GM12878 (cell line): ENCODE measurements at regions not wholly inside any gene's neighbourhood (a gene's known extent, or its start where the extent isn't known, plus 50 kb on each side); places are given as distances from the start of the nearest gene placed in this dataset.
A peak's percentile ranks its signal among the peaks of the same experiment; 100 is the strongest.

Experiments used
- ATAC-seq: fragments of 200-7000 bp; cut with Tn5 transposase; 3 replicates; pipeline ENCODE4 v1.9.1; 2020; ENCODE audit warnings: mild to moderate bottlenecking, moderate library complexity
- BruUV-seq: library from RNA; stranded (reverse); fragments of 400-500 nt; replicated peaks from 2 replicates; lab custom pipeline; 2021; lab: Mats Ljungman, UMichigan
- CTCF ChIA-PET: fragments of 300-600 bp; sonication (Branson Sonifier 250); formaldehyde crosslinking; extraction: SDS; loops from one replicate; lab custom pipeline; 2021; ENCODE audit warnings: inconsistent platforms; lab: Yijun Ruan, JAX
- POLR2A ChIA-PET: fragments of 350-600 bp; formaldehyde crosslinking; extraction: SDS; loops from one replicate; lab custom pipeline; 2021; ENCODE audit warnings: inconsistent platforms; lab: Charles Lee
- RAD21 ChIA-PET: fragments of 300-600 bp; sonication (Branson Sonifier 250); formaldehyde crosslinking; loops from one replicate; lab custom pipeline; 2023; ENCODE audit warnings: antibody characterized with exemption; ENCODE audit not compliant: unreplicated experiment; lab: Charles Lee
- SMC1A ChIA-PET: fragments of 300-600 bp; sonication (Branson Sonifier 250); formaldehyde crosslinking; loops from one replicate; lab custom pipeline; 2023; ENCODE audit not compliant: unreplicated experiment, uncharacterized antibody; lab: Charles Lee
- DNase-seq: peaks from one replicate; pipeline ENCODE4 v3.0.0-alpha.2; 2011; ENCODE audit warnings: low read depth, low spot score
- FAIRE-seq: peaks from 3 replicates; lab custom pipeline; 2011; peaks lifted over from hg19 to GRCh38; lab: Jason Lieb, UNC
- H2AFZ ChIP-seq: 2 replicates; pipeline ENCODE4 v1.6.0; 2011; ENCODE audit warnings: low read depth, low read length, control low read depth; ENCODE audit not compliant: control insufficient read depth
- H3K27ac ChIP-seq: 2 replicates; pipeline ENCODE4 v1.5.1; 2011; ENCODE audit warnings: control low read depth; ENCODE audit not compliant: control insufficient read depth, insufficient read depth
- H3K27me3 ChIP-seq, 2 experiments: replicated peaks in 1 of 2; 2 replicates each; pipeline versions ENCODE4 v1.6.0 to v1.6.1; 2011; ENCODE audit warnings: low read length in 1 of 2; ENCODE audit not compliant: control insufficient read depth in 2 of 2, insufficient read depth in 2 of 2
- H3K36me3 ChIP-seq, 2 experiments: 2 replicates each; pipeline ENCODE4 v1.5.1; 2011; ENCODE audit warnings: low read length in 1 of 2; ENCODE audit not compliant: control insufficient read depth in 2 of 2, insufficient read depth in 2 of 2
- H3K4me1 ChIP-seq: 2 replicates; pipeline ENCODE4 v1.6.1; 2011; ENCODE audit warnings: mild to moderate bottlenecking, low read length, moderate library complexity, mixed read lengths; ENCODE audit not compliant: control insufficient read depth, insufficient read depth
- H3K4me2 ChIP-seq: 2 replicates; pipeline ENCODE4 v1.6.0; 2011; ENCODE audit warnings: control low read depth; ENCODE audit not compliant: control insufficient read depth, insufficient read depth
- H3K4me3 ChIP-seq: fragments of 200-600 bp; sonication (generic); 2 replicates; pipeline ENCODE4 v1.5.1; 2016
- H3K79me2 ChIP-seq: 2 replicates; pipeline ENCODE4 v1.6.0; 2011; ENCODE audit warnings: low read length; ENCODE audit not compliant: control insufficient read depth, insufficient read depth
- H3K9ac ChIP-seq: 2 replicates; pipeline ENCODE4 v1.8.0; 2011; ENCODE audit warnings: low read length, control low read depth, mixed read lengths; ENCODE audit not compliant: control insufficient read depth, insufficient read depth
- H3K9me3 ChIP-seq: replicated peaks from 3 replicates; pipeline ENCODE4 v1.5.1; 2011; ENCODE audit warnings: mild to moderate bottlenecking, low read length; ENCODE audit not compliant: control insufficient read depth, insufficient read depth
- H4K20me1 ChIP-seq: 2 replicates; pipeline ENCODE4 v1.6.0; 2011; ENCODE audit not compliant: control insufficient read depth, insufficient read depth
- NKRF ChIP-seq: fragments of 450-650 bp; conservative IDR thresholded peaks from 2 replicates; pipeline ENCODE4 v1.6.1; 2017; ENCODE audit warnings: mild to moderate bottlenecking, moderate library complexity
- POU2F2 ChIP-seq: IDR thresholded peaks from 3 replicates; pipeline ENCODE4 v1.6.1; 2011; ENCODE audit warnings: low read depth, mild to moderate bottlenecking, low read length, borderline replicate concordance
- SIX5 ChIP-seq: IDR thresholded peaks from 2 replicates; pipeline ENCODE4 v1.6.1; 2011; ENCODE audit warnings: mild to moderate bottlenecking, low read depth, low read length, moderate library complexity; ENCODE audit not compliant: severe bottlenecking
- SMARCA5 ChIP-seq: fragments of 450-650 bp; IDR thresholded peaks from 2 replicates; pipeline ENCODE4 v1.6.1; 2017; ENCODE audit warnings: mild to moderate bottlenecking
- YY1 ChIP-seq: IDR thresholded peaks from 2 replicates; pipeline ENCODE4 v1.6.1; 2011; ENCODE audit warnings: low read depth, mild to moderate bottlenecking, low read length
- ZBTB11 ChIP-seq: fragments of 450-650 bp; formaldehyde crosslinking; IDR thresholded peaks from 2 replicates; pipeline ENCODE4 v1.5.0; 2022; ENCODE audit warnings: mild to moderate bottlenecking, missing genetic modification characterization
- ZBTB33 ChIP-seq: fragments of 450-650 bp; IDR thresholded peaks from 2 replicates; pipeline ENCODE4 v1.6.1; 2017; ENCODE audit warnings: mild to moderate bottlenecking
- WGBS: methylation state at CpG from one replicate; pipeline ENCODE4 v1.1.6; 2016; ENCODE audit warnings: low lambda C conversion rate; ENCODE audit not compliant: insufficient replicate concordance, insufficient coverage; ENCODE audit errors: missing lambda C conversion rate; 5-methylcytosine and 5-hydroxymethylcytosine counted together
- in situ Hi-C: fragments of 300-500 bp; cut with MboI; formaldehyde crosslinking; loops from 9 replicates; pipeline ENCODE4 v1.14.3; 2018; ENCODE audit warnings: mixed read lengths
- intact Hi-C: fragments of 100-400 bp; cut with micrococcal nuclease; formaldehyde crosslinking; loops from one replicate; pipeline ENCODE4 v1.14.2; 2022; ENCODE audit not compliant: unreplicated experiment

GRCh38 chrX:38871129-38872029, 70.1 kb downstream of the MID1IP1 start:
- no peak for FAIRE-seq
- TF ChIP-seq SMARCA5 (no peak), POU2F2 (peak; percentile 17; the same call in 1 of the 3 replicates)
- POLR2A ChIA-PET, result no interaction called here

GRCh38 chrX:38877366-38877765, 76.1 kb downstream of the MID1IP1 start:
- Histone ChIP-seq H3K4me3 (no peak overlapping the region), H3K9me3 (no peaks in the 10 kb centered on the region), H3K27ac (no peak overlapping the region), H3K27me3 (no peaks in the 10 kb centered on the region), H3K4me1 (peaks cover 12% of the 10 kb centered on the region), H4K20me1 (no peaks in the 10 kb centered on the region), H3K9ac (no peak overlapping the region), H3K79me2 (no peaks in the 10 kb centered on the region), H3K4me2 (no peak overlapping the region), H3K36me3 (no peaks in the 10 kb centered on the region), H2AFZ (no peak overlapping the region)
- SMC1A ChIA-PET, result interaction anchor here (0.6 to 4.6 kb wide), 3 partner anchors 22 to 556 kb away, joined by 3 to 24 read pairs (median 3); no protein-coding TSS in a partner anchor
- in situ Hi-C loops (no loop called here), intact Hi-C loops (no loop called here)
- ATAC-seq, result no peak
- 52% methylated on average over 2 of the region's 2 CpGs for WGBS
- CTCF ChIA-PET, result interaction anchor here (1.7 to 2.0 kb wide), 2 partner anchors 9 to 271 kb away, joined by 3 to 6 read pairs; no protein-coding TSS in a partner anchor
- FAIRE-seq, result no peak
- RAD21 ChIA-PET, result interaction anchor here (4.4 kb wide), 1 partner anchor 68 kb away, joined by 16 read pairs; no protein-coding TSS in a partner anchor
- no TSS peak for BruUV-seq
- no peak for DNase-seq
- POLR2A ChIA-PET, result no interaction called here
- no peak for TF ChIP-seq ZBTB11 (CRISPR knock-in tag)
- TF ChIP-seq NKRF, result no peak
- no peak for TF ChIP-seq SIX5
- TF ChIP-seq YY1, result no peak
- no peak for TF ChIP-seq ZBTB33

More at GRCh38 chrX:38871129-38872029, 70.1 kb downstream of the MID1IP1 start:
- Histone ChIP-seq H2AFZ (no peak overlapping the region), H3K9me3 (no peaks in the 10 kb centered on the region), H3K4me1 (no peaks in the 10 kb centered on the region), H3K4me3 (no peak overlapping the region), H3K9ac (no peak overlapping the region), H4K20me1 (no peaks in the 10 kb centered on the region), H3K79me2 (no peaks in the 10 kb centered on the region), H3K36me3 (no peaks in the 10 kb centered on the region), H3K27me3 (no peaks in the 10 kb centered on the region), H3K4me2 (no peak overlapping the region), H3K27ac (no peak overlapping the region)
- ATAC-seq (no peak), DNase-seq (no peak)
- in situ Hi-C loops (no loop called here), intact Hi-C loops (no loop called here)
- ChIA-PET CTCF (no interaction called here), SMC1A (interaction anchor here (0.6 to 1.5 kb wide), 2 partner anchors 8 to 279 kb away, joined by 3 read pairs; no protein-coding TSS in a partner anchor), RAD21 (no interaction called here)
- WGBS, result 41% methylated on average over 5 of the region's 5 CpGs
- no TSS peak for BruUV-seq
